Right renal cortex interstitium (tissue), 3 donors: ENCODE measurements at regions not wholly inside any gene's neighbourhood (a gene's known extent, or its start where the extent isn't known, plus 50 kb on each side); places are given as distances from the start of the nearest gene placed in this dataset.
"Not testable (repeated sequence)": the region's sequence is repeated elsewhere in the genome, so short reads cannot be mapped to it uniquely, and the experiment has no call there.

Experiments
- DNase-seq, 3 donors: peaks; one replicate each; pipeline ENCODE4 v3.0.0-alpha.2; 2013; ENCODE audit warnings: low read depth in 3 of 3, low spot score in 2 of 3

DNA sequence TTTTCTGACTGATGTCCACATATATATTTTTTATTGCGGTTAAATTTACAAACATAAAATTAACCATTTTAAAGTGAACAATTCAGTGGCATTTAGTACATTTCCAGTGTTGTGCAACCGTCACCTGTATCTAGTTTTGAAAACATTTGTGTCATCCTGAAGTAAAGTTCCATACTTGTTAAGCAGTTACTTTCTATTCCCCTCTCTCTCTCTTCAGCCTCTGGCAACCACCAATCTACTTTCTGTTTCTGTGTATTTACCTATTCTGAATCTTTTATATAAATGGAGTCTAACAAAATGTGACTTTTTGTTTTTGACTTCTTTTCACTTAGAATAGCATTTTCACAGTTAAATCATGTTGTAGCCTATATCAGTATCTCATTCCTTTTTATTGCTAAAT lies 480.1 kb upstream of the SMARCA2 start:
- no peak for DNase-seq

DNA sequence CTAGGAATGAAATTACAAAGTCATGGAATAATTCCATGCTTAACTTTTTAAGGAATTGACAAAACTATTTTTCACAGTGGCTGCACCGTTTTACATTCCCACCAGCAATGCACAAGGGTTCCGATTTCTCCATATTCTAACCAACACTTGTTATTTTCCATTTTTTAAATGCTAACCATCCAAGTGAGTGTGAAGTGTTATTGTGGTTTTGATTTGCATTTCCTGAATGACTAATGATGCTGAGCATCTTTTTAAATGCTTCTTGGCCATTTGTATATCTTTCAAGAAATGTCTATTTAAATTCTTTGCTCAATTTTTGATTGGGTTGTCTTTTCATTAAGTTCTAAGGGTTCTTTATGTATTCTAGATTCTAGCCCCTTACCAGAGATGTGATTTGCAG lies 479.5 kb upstream of the SMARCA2 start:
- DNase-seq = no peak

DNA sequence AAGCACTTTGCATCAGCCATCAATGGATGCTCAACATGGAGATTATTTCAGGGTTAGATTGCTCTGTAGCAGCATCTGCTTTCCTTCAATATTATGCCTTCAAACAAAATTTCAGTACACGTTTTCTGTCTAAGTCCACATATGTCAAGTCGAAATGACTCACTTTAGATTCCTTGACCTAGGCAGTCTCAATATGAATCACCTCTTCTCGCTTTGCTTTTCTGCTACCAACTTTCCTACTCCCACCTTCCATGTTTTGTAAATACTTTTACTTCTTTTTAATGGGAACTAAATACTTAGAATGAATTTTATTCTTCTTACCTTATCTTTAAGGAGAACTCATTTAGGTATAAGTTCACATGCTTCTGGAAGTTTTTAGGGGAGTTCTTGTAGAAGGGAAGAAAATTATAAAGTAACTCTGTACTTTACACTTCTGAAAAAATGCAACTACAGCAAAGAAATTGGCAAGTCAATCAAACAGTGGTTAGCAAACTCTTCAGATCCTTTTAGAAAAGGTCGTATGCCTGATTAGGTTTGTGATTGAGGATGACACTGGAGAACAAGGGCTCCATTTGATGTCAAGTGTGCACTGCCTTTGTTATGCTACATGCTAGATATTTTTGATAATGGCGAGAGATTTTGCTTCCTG lies 478.5 kb upstream of the SMARCA2 start:
- no peak for DNase-seq

DNA sequence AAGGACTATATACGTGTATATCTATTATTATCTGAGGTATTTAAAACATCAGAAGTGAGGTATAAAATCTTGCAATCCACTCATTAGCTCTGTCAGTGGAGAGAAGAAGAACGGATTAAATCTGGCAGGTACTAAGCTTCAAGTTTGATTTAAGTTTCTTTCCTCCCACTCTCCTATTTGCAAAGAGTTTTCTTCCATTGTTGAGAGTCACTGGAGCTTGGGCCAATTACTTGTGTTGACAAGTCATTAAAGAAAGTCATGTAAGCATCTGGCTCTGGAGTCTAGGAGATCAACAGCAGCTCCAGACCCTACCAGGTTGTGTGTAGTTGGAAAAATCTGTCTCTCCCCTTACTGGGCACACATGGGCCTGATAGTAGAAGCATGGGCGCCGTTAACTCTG lies 476.8 kb upstream of the SMARCA2 start:
- DNase-seq = no peak

DNA sequence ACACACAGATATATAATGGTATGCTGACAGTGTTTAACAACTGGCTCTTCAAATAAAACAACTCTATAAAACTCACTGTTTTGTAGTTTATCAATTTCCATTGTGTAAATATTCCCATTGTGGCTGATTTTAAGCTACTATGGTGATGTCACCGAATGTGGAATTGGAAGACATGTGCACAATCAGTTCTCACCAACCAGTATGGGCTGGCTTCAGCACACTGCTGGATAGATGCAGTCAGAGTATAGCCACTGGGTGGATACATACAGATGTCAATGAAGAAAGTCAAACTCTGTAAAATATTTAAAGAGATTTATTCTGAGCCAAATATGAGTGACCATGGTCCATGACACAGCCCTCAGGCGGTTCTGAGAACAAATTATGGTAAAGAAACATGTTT lies 475.9 kb upstream of the SMARCA2 start:
- no peak for DNase-seq

DNA sequence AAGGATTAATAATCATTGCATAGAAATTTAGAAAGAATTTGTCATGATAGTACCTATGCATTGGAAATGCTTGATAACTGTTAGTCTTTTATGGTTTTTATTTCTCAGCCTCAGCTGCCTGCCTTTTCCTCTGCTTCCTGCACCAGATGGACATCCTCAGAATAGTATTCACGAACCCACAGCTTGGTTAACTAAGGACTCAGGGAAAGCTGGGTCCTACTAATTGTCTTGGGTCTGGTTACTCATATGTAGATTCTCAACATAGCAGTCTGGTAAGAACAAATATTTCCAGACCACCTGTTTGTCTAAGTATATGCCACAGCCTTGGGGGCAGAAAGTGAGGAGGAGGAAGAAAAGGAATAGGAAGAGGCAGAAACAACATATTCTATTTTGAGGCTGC lies 464.5 kb upstream of the SMARCA2 start:
- no peak for DNase-seq

DNA sequence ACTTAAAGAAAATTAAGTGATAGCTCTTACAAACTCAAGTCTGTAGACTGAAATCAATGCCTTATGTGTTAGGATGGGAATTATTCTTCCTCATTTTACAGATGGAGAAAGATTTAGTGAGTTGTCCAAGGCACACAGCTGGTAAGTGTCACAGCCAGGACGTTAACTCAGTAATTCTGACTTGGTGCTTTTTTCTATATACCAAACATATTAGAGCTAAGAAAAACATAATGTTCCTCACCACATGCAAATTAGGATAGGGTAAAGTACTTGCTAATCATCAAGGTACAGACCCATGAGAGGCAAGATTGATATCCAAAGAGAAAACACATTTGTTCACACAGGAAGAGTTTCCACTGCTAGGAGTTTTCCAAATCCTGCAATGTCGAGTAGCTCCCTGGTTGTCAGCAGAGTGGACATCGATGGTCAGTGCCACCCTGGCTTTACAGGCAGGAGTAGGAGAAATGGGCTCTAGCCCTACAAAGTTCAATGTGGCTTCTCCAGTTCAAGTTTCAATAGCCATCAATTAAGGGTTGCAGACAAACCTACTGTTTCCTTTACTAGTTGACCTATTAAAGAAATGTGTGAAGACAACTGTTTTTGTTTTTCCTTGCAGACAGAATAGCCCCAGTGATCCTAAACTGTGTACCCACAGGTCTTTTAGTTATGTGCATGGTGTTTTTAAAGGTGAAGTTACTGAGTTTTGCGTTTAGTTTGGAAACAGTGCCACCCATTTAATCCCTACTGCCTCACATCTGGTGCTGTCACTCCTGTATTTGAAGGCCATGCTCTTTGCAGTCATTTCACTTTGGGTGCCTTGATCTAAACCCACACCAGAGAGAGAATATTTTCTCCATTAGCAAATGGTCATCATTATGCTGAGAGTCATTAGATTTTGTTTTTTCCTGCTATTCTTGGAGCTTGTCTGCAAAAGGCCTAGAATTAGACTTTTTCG lies 460.8 kb upstream of the SMARCA2 start:
- no peak for DNase-seq

DNA sequence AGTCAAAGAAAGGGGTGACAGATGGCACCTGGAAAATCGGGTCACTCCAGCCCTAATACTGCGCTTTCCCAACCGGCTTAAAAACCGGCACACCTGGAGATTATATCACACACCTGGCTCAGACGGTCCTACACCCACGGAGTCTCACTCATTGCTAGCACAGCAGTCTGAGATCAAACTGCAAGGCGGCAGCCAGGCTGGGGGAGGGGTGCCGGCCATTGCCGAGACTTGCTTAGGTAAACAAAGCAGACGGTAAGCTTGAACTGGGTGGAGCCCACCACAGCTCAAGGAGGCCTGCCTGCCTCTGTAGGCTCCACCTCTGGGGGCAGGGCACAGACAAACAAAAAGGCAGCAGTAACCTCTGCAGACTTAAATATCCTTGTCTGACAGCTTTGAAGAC lies 456.5 kb upstream of the SMARCA2 start:
- not testable (repeated sequence) for DNase-seq

DNA sequence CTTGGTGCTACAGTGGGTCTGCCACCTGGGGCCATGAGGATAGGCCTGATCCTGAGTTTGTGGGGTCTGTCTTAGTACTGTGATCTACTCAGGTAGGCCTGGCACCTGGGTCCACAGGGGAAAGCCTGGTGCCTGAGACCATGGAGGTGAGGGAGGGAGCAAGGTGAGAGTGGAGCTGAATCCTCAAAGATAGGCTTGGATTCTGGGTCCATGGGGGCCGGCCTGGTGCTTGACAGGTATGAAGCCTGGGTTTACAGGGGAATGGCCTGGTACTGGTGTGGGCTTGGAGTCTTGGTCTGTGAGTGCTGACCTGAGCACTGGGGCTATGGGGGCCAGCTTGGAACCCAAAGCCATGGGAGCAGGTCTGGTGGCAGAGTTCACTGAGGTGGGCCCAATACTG lies 439.2 kb upstream of the SMARCA2 start:
- no peak for DNase-seq

DNA sequence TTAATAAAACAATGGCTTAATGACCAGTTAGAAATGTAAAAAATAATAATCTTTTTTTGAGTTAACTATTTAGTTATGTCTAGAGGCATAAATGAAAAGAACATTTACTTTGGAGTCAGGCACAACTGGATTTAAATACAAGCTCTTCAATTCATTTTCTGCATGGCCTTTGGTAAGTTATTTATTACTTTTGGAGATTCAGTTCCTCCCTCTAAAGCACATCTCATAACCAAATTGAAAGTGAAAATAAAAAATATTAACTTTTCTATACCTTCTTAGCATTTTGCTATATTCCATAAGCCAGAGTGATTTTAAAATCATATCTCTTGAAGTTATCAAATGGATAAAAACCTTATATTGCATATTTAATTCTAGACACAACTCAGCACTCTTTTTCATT lies 434.9 kb upstream of the SMARCA2 start:
- DNase-seq = no peak

DNA sequence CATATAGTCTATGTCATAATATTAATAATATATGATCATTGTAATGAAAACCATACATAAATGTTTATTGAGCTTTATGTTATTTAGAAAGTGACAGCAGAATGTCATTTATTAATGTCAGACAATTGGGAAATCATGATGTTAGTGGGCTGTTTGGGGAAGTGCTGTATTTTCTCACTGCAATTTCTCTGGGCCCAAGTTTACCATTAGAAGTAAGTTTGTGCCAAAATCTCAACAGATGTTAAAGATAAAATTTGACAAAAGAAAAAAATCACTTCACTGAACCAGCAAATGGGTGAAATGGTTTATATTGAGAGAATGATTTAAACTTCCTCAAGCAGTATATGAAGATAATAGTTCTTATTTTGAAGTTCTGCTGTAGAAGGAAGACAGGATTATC lies 433.2 kb upstream of the SMARCA2 start:
- DNase-seq = no peak

DNA sequence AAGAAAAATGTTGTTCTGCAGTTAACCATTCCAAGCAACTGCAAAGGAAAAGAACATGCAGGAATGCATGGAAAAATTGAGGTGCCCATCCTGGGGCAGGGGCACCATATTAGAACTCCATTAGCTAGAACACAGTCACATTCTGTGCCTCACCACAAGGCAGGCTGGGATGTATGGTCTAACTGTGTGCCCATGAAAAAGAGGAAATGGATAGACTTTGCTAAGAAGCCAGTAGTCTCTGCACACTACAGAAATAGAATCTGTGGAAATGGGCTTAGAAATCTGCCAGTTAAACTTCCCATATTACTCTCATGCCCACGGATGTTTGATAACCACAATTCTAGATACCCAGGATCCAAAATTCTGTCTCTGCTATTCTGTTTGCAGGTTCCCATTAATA lies 423.8 kb upstream of the SMARCA2 start:
- no peak for DNase-seq

DNA sequence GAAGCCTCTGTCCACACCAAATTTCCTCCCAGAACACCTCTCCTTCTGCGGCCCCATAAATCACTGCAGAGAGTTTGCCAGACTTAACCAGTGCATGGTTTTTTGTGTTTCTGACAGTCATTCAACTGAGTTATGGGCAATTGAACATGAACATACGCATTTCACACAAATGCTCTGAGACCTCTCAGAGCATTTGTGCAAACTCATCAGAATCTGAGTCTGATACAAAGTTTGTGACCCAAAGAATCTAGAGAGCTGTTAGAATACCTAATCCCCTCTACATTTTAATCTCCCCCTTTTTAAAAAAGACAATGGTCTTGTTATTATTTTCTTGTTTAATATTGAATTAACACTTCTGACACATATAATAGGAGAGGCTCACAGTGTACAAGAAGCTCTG lies 416.9 kb upstream of the SMARCA2 start:
- DNase-seq = no peak

DNA sequence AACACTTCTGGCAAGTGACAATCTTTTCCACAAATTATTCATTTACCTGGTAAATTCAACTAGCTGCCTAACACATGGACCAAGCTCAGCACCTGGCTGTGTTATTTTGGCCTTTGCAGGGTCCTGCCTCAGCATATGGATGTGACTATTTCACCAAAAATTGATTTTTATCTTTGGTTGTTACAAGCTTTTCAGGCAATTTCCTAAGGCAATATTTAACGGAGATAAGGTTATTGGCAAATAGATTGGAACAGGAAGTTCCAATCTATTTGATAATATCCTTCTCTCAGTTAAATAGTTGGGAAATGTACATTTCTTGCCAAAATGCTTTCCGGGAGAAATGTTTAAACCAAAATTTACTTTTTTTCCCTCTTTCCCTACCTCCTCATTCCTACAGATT lies 415.2 kb upstream of the SMARCA2 start:
- DNase-seq = no peak

DNA sequence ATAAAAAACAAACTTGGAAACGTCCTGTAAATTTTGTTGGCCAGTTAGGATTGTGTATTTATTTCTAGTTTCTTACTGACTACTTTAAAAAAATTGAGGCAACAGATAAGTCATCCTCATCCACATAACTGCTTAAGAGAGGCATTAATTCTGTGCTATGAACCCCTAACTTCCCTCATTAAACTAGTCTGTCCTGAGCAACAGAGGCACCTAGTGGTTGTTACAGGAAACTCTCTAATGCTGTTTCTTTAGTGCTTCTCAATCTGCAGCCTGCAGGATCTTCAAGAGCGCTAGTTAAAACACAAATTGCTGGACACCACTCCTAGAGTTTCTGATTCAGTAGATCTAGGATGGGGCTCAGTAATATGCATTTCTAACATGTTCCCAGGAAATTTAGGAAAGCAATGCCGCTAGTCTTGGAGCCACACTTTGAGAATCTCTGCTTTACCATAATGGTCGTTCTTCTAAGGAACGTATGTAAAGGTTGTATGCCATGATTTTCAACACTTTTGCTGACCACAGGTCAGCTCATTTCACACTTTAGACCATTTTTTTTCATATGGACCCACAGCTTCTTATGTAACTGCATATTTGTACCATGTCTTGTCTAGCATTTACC lies 410.1 kb upstream of the SMARCA2 start:
- DNase-seq = no peak

DNA sequence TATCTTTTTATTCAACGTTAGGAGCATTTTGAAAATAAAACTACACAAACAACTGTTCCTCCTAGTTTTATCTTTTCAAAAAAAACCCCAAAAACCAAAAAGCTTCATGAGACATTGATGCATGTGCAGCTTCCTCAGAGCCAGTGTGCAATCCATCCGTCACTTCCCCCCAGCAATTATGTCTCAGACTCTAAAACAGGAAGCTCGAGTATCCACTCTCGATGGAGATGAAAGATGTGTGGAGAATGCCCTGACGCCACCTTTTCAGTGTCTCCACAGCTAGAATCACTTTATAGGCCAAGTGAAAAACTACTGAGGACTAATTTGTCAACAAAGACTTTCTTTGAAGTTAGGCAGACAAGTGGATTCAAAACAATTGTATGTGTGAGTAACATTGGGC lies 408.9 kb upstream of the SMARCA2 start:
- DNase-seq = peak in 1 of 3 donors; percentile 19

DNA sequence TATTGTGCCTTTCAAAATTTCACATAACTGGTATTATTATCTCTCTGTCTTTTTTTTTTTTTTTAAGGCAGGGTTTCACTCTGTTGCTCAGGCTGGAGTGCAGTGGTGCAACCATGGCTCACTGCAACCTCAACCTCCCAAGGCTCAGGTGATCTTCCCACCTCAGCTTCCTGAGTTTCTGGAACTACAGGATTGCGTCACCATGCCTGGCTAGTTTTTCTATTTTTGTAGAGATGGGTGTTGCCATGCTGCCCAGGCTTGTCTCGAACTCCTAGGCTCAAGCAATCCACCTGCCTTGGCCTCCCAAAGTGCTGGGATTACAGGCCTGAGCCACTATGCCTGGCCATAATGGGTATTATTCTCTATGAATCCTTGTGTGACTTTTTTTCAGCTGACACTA lies 402.3 kb upstream of the SMARCA2 start:
- DNase-seq = no peak

DNA sequence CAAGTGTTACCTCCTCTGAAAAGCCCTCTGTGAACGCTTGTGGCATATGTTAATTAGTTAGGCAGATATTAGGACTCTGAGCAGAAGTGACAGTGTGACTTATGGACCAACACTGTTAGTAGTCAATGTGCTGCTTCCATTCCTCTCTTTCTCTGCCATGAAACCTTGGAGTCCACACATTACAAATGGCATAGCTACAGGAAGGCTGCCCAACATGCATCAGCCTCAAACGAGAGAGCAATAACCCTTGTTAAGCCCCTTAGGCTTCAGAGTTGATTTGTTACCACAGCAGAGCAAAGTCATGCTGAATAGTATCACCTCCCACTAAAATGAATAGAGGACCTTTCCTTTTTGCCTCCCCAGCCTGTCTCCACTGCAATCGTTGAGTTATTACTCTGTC lies 397.7 kb upstream of the SMARCA2 start:
- no peak for DNase-seq

DNA sequence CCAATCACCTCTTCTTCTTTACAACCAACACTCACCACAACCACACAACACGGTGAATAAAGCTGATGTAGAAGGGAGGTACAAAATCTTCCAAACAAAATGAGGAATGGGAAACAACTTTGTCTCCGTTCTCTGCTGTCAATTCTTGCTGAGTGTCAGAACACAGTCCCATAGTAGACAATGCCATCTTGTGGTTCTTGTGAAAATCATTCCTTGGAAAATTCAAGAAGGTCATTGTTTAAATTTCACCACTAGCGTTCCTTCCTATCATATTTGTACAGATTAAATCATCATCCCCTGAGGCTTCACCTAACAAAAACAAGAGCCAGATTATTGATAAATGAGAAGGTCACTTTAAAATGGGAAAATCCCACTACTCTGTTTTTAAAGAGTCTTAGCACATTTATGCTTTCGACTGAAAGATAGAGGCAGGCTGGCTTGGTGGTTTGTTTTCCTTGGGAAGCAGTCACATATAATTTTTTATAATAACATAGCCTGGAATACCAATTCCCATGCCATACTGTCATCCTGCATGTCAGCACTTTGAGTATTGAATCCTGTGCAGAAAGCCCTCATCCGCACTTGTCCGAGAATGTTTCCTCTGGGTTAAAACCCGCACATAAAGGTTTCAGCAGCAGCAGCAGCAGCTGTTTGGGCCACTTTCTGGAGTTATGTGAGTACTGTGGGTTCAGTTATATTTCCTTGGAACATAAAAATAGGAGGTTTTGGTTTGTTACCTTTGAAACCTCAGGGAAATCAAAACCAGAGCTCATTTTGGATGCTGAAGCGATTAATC lies 395.0 kb upstream of the SMARCA2 start:
- DNase-seq = no peak

DNA sequence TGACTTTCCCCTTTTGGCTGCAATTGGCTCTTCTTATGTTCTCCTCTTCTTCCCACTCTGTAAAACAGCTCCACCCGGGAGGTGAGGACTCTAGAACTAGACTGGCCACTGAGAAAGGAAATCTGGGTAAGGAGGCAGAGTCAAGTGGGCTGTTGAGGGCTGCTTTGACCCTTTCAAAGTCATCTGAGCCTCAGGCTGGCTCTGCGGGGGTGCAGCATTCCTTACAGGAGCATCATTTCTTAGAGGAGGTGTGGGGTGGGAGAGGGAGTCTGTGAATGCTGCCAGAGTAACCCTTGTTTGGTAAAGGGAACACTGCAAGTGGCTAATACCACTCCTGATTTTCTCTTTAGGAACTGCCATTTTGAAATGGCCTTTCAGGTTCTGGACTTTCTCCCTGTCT lies 377.7 kb upstream of the SMARCA2 start:
- DNase-seq = no peak

DNA sequence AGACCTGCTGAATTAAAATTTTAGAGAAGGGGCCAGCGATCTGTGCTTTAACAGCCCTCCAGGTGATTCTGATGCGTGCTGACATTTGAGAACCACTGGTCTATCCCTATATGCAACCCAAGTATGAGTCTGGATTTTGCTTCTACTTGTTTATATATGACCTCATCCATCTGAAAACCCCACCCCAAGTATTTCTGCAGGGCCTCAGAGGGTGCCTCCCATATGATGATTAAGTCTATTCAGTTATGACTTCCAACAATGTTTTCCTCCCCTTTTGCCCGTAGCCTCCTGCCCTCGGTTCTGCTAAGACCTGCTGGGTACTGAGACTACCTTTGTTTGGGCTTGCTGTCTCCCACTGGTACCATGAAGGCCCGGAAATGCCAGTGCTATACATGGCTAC lies 376.0 kb upstream of the SMARCA2 start:
- no peak for DNase-seq
